MM.1S (cell line): ENCODE measurements at regions not wholly inside any gene's neighbourhood (a gene's known extent, or its start where the extent isn't known, plus 50 kb on each side); places are given as distances from the start of the nearest gene placed in this dataset.

ENCODE experiments used
- DNase-seq: peaks from one replicate; pipeline ENCODE4 v3.0.0-alpha.2; 2015
- H2AFZ ChIP-seq: fragments of 300-600 bp; sonication (generic); 2 replicates; pipeline ENCODE4 v1.6.0; 2016; ENCODE audit warnings: antibody characterized with exemption, low read length
- H3F3A ChIP-seq: fragments of 300-600 bp; sonication (generic); 2 replicates; pipeline ENCODE4 v1.6.1; 2016; ENCODE audit warnings: mild to moderate bottlenecking, antibody characterized with exemption, low read length, moderate library complexity, mixed read lengths; ENCODE audit not compliant: insufficient read depth
- H3K27ac ChIP-seq: fragments of 300-600 bp; sonication (generic); 2 replicates; pipeline ENCODE4 v1.5.1; 2016; ENCODE audit warnings: mild to moderate bottlenecking, low read length
- H3K27me3 ChIP-seq: fragments of 300-600 bp; sonication (generic); replicated peaks from 2 replicates; pipeline ENCODE4 v1.6.0; 2016; ENCODE audit warnings: low read length; ENCODE audit not compliant: insufficient read depth
- H3K36me3 ChIP-seq: fragments of 300-600 bp; sonication (generic); replicated peaks from 2 replicates; pipeline ENCODE4 v1.6.1; 2016; ENCODE audit warnings: mild to moderate bottlenecking, low read length, mixed read lengths; ENCODE audit not compliant: insufficient read depth
- H3K4me1 ChIP-seq: fragments of 300-600 bp; sonication (generic); 2 replicates; pipeline ENCODE4 v1.6.1; 2016; ENCODE audit warnings: low read length, mixed read lengths
- H3K4me2 ChIP-seq: fragments of 300-600 bp; sonication (generic); 2 replicates; pipeline ENCODE4 v1.6.0; 2016; ENCODE audit warnings: low read depth, low read length
- H3K4me3 ChIP-seq: fragments of 300-600 bp; sonication (generic); 2 replicates; pipeline ENCODE4 v1.5.1; 2016; ENCODE audit warnings: low read length, mixed read lengths
- H3K79me2 ChIP-seq: fragments of 300-600 bp; sonication (generic); 2 replicates; pipeline ENCODE4 v1.6.1; 2016; ENCODE audit warnings: mixed run types, low read length, mixed read lengths
- H3K9ac ChIP-seq: fragments of 300-600 bp; sonication (generic); 2 replicates; pipeline ENCODE4 v1.6.1; 2016; ENCODE audit warnings: low read length, mixed read lengths
- H3K9me2 ChIP-seq: fragments of 300-600 bp; sonication (generic); replicated peaks from 2 replicates; pipeline ENCODE4 v1.6.1; 2016; ENCODE audit warnings: mild to moderate bottlenecking, low read length, mixed read lengths; ENCODE audit not compliant: insufficient read depth
- H3K9me3 ChIP-seq: fragments of 300-600 bp; sonication (generic); replicated peaks from 2 replicates; pipeline ENCODE4 v1.6.1; 2016; ENCODE audit warnings: mild to moderate bottlenecking, low read length, mixed read lengths; ENCODE audit not compliant: insufficient read depth
- H4K20me1 ChIP-seq: fragments of 300-600 bp; sonication (generic); 2 replicates; pipeline ENCODE4 v1.6.1; 2016; ENCODE audit warnings: mild to moderate bottlenecking, low read length, moderate library complexity, mixed read lengths; ENCODE audit not compliant: insufficient read depth
- EZH2 ChIP-seq: fragments of 300-600 bp; sonication (generic); optimal IDR thresholded peaks from 2 replicates; pipeline ENCODE3; 2017; ENCODE audit warnings: low read depth, mild to moderate bottlenecking, antibody characterized with exemption, low read length, mixed read lengths
- EZH2phosphoT487 ChIP-seq: fragments of 300-600 bp; sonication (generic); IDR thresholded peaks from 2 replicates; pipeline ENCODE4 v1.6.1; 2018; ENCODE audit warnings: antibody characterized with exemption, low read length
- TF ChIP-seq, protein P1 (sequence below): fragments of 300-600 bp; sonication (generic); IDR thresholded peaks from 2 replicates; pipeline ENCODE4 v1.5.1; 2016; ENCODE audit warnings: antibody characterized with exemption, low read length, mixed read lengths

- no peak for DNase-seq
- no peak for TF ChIP-seq EZH2phosphoT487
- TF ChIP-seq, protein P1, sequence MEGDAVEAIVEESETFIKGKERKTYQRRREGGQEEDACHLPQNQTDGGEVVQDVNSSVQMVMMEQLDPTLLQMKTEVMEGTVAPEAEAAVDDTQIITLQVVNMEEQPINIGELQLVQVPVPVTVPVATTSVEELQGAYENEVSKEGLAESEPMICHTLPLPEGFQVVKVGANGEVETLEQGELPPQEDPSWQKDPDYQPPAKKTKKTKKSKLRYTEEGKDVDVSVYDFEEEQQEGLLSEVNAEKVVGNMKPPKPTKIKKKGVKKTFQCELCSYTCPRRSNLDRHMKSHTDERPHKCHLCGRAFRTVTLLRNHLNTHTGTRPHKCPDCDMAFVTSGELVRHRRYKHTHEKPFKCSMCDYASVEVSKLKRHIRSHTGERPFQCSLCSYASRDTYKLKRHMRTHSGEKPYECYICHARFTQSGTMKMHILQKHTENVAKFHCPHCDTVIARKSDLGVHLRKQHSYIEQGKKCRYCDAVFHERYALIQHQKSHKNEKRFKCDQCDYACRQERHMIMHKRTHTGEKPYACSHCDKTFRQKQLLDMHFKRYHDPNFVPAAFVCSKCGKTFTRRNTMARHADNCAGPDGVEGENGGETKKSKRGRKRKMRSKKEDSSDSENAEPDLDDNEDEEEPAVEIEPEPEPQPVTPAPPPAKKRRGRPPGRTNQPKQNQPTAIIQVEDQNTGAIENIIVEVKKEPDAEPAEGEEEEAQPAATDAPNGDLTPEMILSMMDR = no peak
- no peak for TF ChIP-seq EZH2
- Histone ChIP-seq H3K27ac (no peak overlapping the region), H3K9ac (no peak overlapping the region), H3K27me3 (no peaks in the 10 kb centered on the region), H3K4me3 (no peak overlapping the region), H3F3A (no peaks in the 10 kb centered on the region), H2AFZ (no peak overlapping the region), H3K4me2 (no peak overlapping the region), H3K4me1 (no peaks in the 10 kb centered on the region), H4K20me1 (no peaks in the 10 kb centered on the region), H3K9me3 (no peaks in the 10 kb centered on the region), H3K79me2 (no peaks in the 10 kb centered on the region), H3K36me3 (no peaks in the 10 kb centered on the region), H3K9me2 (no peaks in the 10 kb centered on the region)
These were observed 282.5 kb upstream of the HTR2A start for GRCh38 chr13:47179321-47179720.

DNA sequence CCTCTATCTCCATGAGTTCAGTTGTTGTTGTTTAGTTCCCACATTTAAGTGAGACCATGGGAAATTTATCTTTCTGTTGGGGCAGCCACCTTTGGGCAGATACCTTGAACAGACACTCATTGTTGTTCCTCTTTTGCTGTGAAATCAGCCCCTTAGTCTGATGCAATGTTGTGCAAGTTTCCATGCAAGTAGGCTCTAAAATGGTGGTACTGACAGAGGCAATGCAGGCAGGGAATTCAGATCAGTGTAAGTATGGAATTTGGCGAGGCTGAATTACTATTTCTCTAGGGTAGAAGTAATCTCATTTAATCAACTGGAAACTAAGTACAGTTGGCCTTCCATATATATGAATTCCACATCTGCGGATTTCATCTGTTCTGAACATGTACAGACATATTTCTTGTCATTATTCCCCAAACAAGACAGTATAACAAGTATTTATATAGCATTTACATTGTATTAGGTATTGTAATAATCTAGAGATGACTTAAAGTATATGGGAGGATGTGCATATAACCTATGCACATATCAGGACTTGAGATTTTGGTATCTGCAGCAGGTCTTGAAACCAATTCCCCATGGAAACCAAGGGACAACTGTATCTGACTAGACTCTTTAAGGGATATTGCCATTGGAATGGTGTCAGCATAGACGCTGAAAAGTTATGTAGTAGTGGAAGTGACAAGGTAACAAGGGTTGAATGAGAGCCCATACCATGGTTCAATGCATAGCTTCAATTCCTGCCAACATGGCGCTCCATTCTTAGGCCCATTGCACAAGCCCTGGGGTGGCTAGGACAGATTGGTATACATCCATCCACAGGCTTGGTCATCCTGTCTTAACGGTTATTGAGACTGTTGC lies 281.5 kb upstream of the HTR2A start:
- Histone ChIP-seq H3K4me2 (no peak overlapping the region), H3F3A (no peaks in the 10 kb centered on the region), H2AFZ (no peak overlapping the region), H3K9me3 (no peaks in the 10 kb centered on the region), H3K27ac (no peak overlapping the region), H3K36me3 (no peaks in the 10 kb centered on the region), H3K4me1 (no peaks in the 10 kb centered on the region), H3K9me2 (no peaks in the 10 kb centered on the region), H4K20me1 (no peaks in the 10 kb centered on the region), H3K4me3 (no peak overlapping the region), H3K79me2 (no peaks in the 10 kb centered on the region), H3K27me3 (no peaks in the 10 kb centered on the region), H3K9ac (no peak overlapping the region)
- no peak for DNase-seq
- no peak for TF ChIP-seq EZH2
- TF ChIP-seq, protein P1 = no peak
- no peak for TF ChIP-seq EZH2phosphoT487

DNA sequence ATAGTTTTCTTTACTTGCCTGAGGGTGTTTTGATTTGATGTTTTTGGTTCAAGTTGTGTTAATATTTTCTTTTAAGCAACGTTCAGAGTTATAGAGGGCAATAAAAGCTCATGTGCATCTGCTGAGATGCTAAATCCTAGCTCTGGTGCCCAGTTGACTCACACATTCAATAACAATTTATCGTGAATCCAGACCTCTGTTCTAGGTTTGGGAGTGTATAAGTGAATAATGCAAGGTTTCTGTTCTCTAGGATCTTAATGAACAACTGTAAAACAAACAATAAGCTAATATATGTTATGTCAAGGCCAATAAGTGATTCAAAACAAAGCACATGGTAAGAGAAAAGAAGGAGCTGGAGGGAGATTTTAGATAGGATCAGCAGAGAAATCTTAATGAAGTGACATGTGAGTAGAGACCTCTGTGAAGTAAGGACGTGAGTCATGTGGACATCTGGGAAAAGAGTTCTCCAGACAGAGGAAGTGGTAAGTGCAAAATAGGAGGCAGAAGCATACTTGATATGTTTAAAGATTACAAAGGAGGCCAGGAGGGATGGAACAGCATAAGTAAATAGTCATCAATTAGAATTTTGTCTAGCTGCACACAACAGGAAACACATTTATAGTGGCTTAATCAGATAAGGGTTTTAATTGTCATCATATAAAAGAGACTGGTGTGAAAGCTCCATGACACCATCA lies 278.5 kb upstream of the HTR2A start:
- no peaks in the 10 kb centered on the region for H3K36me3 ChIP-seq
- no peak for TF ChIP-seq EZH2
- no peak for TF ChIP-seq EZH2phosphoT487
- TF ChIP-seq, protein P1 = no peak
- no peaks in the 10 kb centered on the region for H3K27me3 ChIP-seq
- no peak overlapping the region for H2AFZ ChIP-seq
- no peak overlapping the region for H3K4me3 ChIP-seq
- no peaks in the 10 kb centered on the region for H4K20me1 ChIP-seq
- no peak for DNase-seq
- no peak overlapping the region for H3K4me2 ChIP-seq
- no peak overlapping the region for H3K9ac ChIP-seq
- no peak overlapping the region for H3K27ac ChIP-seq
- H3K4me1 ChIP-seq = no peaks in the 10 kb centered on the region
- no peaks in the 10 kb centered on the region for H3K9me3 ChIP-seq
- H3K79me2 ChIP-seq = no peaks in the 10 kb centered on the region
- H3F3A ChIP-seq = no peaks in the 10 kb centered on the region
- H3K9me2 ChIP-seq = no peaks in the 10 kb centered on the region
